HEK293T (cell line): ENCODE measurements at regions not wholly inside any gene's neighbourhood (a gene's known extent, or its start where the extent isn't known, plus 50 kb on each side); places are given as distances from the start of the nearest gene placed in this dataset.

Experiments
- BHLHE40 ChIP-seq: fragments of 450-650 bp; IDR thresholded peaks from 2 replicates; pipeline ENCODE4 v1.6.1; 2016; ENCODE audit warnings: mild to moderate bottlenecking, moderate library complexity, borderline replicate concordance
- ELF4 ChIP-seq: fragments of 450-650 bp; IDR thresholded peaks from 2 replicates; pipeline ENCODE4 v1.6.1; 2017; ENCODE audit warnings: antibody characterized with exemption
- FOXA1 ChIP-seq: fragments of 450-650 bp; IDR thresholded peaks from 2 replicates; pipeline ENCODE4 v1.6.1; 2016; ENCODE audit warnings: mild to moderate bottlenecking
- FOXK2 ChIP-seq: fragments of 450-650 bp; IDR thresholded peaks from 2 replicates; pipeline ENCODE4 v1.6.1; 2016; ENCODE audit warnings: mild to moderate bottlenecking
- FOXM1 ChIP-seq: fragments of 450-650 bp; IDR thresholded peaks from 2 replicates; pipeline ENCODE4 v1.6.1; 2017; ENCODE audit warnings: mild to moderate bottlenecking, borderline replicate concordance
- NFRKB ChIP-seq: fragments of 450-650 bp; IDR thresholded peaks from 2 replicates; pipeline ENCODE4 v1.6.1; 2016; ENCODE audit warnings: mild to moderate bottlenecking, moderate library complexity
- SP1 ChIP-seq: fragments of 450-650 bp; IDR thresholded peaks from 2 replicates; pipeline ENCODE4 v1.6.1; 2017
- TARDBP ChIP-seq: fragments of 450-650 bp; IDR thresholded peaks from 2 replicates; pipeline ENCODE4 v1.6.1; 2016
- ZNF384 ChIP-seq: fragments of 450-650 bp; IDR thresholded peaks from 2 replicates; pipeline ENCODE4 v1.6.1; 2016

DNA sequence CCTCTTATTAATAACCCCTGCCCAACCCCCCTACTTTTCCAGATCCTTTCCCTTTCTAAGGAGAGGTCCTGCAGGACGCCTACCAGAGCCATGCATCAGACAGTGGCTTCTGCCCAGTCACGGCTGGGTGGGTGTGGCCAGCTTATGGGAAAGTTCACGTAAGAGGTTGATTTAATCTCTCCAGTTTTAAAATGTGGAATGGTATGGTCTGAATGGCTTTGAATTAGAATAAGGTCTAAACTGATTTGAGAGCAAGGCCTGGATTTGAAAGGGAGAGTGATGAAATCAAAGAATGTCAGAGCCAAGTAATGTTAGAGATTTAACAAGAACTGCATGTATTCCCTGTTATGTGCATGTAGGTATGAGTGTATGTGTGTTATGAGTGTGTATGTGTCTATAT, 275.7 kb downstream of the PAX1 start:
- no peak for TF ChIP-seq FOXA1
- no peak for TF ChIP-seq BHLHE40
- no peak for TF ChIP-seq FOXM1
- no peak for TF ChIP-seq TARDBP
- no peak for TF ChIP-seq SP1
- TF ChIP-seq FOXK2 = no peak
- no peak for TF ChIP-seq ELF4
- TF ChIP-seq ZNF384 = no peak
- TF ChIP-seq NFRKB = no peak
